Activated gamma-delta T cell treated with anti-CD3 and anti-CD28 coated beads, Interleukin-2, amount 50 U/mL, for 16 hours (primary cell): ENCODE measurements at regions not wholly inside any gene's neighbourhood (a gene's known extent, or its start where the extent isn't known, plus 50 kb on each side); places are given as distances from the start of the nearest gene placed in this dataset.

Source experiments
- DNase-seq: peaks from one replicate; pipeline ENCODE4 v3.0.0-alpha.2; 2020; ENCODE audit warnings: low read depth

DNA sequence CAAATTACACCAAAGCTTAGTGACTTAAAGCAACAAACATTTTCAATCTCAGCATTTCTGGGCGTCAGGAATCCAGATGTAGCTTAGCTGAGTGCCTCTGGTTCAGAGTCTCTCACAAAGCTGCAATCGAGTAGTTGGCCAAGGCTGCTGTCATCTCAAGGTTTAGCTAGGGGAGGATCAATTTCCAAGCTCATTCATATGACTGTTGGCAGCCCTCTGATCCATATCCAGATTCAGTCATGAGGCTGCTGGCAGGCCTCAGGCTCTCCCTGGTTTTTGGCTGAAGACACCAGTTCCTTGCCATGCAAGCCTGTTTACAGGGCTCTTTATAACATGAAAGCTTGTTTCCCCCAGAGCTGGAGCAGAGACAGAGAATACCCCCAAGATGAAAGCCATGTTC, 419.5 kb upstream of the TLE4 start:
- no peak for DNase-seq

DNA sequence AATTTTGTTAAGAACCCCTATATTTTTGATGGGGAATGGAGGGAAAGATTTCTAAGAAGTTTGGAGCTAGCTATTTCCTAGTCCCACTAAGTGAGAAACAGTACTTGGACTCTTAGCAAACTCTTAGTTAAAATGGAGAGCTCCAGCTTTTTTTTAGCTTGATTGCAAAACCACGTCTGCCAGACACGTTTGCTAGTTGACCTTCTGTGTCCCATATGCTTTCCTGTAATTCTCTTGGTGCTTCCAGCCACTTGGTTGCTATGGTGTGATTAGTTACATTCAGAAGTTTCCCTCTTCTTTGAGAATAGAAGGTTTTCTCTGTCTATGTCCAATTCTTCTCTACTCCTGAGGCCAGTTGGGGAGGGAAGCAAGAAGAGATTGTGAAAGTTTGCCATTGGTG, 417.0 kb upstream of the TLE4 start:
- DNase-seq = no peak

DNA sequence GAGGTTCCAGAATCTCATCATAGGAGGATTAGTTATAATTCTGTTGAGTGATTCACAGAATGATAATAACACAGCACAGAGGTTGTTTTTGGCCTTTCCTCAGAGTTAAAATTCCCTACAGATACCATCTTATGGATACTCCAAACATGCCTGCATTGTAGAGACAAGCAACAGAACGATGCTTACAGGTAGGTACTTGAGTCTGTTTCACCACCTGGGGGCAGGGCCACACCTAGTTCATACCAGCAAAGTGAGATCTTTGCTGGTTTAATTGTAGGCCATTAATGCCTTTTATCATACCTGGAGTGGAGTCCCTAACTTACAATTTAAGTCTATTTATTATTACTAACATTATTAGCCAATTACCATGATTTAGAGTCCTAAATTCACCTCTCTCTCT, 416.5 kb upstream of the TLE4 start:
- no peak for DNase-seq

DNA sequence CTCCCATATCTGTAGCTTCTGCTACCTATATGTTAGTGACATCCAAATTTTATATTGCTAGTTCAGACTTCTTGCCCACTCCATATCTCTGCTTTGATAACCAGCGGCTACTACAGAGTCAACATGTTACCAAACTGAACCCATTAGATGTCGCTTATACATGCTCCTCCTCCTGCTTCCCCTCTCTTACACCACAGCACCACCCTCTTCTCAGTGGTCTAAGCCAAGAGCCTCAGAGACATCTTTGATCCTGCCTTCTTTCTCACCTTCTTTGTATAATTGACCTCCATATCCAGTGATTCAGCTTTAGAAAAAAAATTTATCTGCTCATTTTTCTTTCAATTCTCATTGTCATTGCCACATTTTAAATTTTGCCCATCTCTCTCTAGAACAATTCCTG, 408.2 kb upstream of the TLE4 start:
- DNase-seq = no peak

DNA sequence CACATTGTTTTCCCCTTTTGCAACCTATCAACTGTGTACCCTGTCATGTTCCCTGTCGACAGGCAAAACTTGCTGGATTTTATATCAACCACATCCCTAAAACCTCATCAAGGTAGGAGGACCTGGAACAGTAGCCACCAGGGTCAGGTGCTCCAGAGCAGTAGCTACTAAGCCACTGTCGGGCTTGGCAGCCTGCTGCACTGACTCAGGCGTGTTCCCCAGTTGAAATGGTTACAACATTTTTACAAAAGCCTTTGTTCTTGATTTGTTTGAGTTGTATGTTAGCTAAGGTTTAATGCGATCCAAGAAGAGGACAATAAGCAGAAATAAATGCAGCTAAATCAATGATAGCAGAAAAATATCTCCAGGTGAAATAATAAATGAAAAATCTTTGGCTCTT, 407.4 kb upstream of the TLE4 start:
- no peak for DNase-seq

DNA sequence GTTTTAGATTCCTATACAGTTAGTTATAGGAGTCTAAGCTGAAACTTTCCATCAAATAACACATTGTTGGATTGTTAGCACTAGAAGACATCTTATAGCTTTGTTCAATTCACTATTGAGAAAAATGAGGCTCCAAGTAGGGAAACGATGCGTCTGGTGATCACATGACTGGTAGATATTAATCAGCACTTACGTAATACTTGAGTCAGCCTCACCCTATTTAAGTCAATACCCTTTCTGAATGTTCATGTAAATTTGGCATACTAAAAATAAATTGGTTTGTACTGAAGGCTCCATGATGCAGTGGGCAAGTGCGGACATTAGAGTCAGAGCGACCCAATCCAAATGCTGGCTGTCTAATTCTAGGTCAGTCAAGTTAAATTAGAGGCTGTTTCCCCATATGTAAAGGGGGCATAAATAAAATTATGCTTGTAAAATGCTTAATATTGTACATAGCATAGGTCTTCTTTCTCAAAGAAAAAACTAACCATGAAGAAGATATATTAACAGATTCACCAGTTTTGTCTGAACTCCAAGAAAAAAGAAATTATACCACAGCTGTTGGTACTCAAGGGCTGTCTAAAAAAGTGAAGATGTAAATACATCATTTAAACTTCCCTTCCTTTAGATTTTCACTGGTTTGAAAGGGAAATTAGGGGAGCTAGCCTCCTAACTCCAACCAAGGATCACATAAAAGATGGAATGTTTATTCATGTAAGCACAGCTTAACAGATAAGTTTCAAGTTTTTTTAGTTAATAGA, 406.6 kb upstream of the TLE4 start:
- DNase-seq = no peak

DNA sequence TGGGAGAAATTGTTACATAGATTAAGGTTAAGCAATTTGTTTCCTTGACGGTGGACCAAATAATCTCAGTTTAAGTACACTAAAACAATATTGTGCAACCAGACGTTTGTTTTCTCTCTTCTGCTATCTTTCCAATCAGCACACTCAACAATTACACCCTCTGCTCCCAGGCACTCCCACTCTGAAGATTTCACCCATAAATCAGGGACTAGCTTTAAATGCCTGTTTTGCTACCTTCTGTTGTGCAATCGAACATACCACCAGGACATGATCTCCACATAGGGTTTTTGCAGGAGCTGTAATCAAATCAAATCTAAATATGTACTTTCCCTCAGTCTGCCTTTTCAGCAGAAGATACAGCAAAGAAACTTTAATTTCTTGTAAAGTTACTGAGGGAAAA, 405.8 kb upstream of the TLE4 start:
- DNase-seq = no peak

DNA sequence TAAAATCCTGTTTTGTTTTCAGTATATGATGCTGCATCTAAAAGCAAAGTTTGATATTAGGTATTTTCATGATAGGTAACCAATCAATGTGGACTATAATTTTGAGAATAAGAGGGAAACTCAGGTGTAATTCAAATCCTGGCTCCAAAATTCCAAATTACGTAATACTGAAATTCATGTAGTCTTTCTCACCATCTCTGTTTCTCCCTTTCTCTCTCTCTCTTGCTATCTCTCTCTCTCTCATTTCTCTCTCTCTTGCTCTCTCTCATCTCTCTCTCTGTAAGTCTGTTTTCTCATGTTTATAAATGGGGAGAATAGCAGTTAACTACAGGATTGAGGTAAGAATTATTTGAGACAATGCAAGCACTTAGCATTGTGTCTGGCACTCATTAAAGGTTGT, 401.1 kb upstream of the TLE4 start:
- no peak for DNase-seq

DNA sequence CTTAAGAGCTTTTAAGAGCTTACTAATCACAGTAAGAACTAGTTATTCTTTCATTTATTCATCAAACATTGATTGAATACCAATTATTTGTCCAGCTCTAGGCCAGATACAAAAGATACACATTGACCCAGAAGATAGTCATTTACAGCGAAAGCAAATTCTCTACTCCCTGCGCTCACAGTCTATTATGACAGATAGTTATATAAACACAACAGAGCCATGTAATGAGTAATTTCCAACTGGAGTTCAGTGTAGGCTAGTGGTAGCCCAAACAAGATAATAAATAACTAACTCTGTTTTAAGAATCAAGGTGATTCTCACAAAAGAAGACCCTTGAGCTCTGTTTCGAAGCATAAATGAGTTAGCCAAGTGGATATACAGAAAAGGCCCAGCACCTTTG, 397.8 kb upstream of the TLE4 start:
- no peak for DNase-seq

DNA sequence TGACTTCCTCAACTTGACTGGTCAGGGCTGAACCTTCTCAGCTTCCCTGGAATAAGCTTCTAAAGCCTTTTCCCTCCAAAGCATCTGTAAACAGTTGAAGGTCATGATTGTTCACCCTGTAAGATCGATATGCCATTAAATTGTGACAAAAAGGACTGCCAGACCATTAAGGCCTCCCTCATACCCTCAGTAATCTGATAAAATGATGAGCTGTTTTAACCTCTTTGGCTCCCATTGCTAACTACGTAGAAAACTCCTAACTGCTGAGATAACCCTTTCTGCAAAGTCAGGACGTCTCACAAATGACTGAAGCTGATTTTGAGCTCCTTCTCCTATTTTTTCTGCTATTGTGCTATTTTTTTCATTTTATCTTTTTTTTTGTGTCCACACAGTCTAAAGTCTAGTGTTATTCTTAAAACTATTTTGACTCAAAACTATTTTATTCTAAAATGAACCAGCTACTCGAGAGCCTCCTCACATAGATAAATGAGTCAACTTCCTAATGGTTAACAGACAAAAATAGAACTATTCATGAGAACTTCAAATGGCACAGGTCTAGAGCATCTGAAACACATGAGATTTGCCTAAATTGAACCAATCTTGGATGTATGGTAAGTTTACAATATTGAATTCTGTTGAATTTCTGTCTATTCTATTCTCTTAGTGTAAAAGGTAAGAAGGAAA, 395.6 kb upstream of the TLE4 start:
- no peak for DNase-seq

DNA sequence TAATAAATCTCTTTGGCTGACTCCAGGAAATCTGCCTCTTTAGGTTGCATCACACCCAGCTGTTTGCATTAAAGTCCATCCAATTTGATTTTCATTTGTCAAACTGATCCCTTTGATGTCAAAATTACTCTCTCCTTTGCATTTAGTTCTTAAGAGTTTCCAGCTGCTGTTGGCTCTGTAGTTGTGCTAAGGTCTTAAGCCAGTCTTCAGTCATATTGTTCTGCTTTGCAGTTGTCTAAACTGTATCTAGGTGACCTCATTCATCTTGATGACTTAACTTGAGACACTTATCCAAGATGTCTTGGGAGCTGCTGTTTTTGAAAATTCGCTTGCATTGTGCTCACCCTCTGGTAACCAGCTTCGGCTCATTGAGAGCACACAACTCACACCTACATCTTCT, 386.9 kb upstream of the TLE4 start:
- no peak for DNase-seq

DNA sequence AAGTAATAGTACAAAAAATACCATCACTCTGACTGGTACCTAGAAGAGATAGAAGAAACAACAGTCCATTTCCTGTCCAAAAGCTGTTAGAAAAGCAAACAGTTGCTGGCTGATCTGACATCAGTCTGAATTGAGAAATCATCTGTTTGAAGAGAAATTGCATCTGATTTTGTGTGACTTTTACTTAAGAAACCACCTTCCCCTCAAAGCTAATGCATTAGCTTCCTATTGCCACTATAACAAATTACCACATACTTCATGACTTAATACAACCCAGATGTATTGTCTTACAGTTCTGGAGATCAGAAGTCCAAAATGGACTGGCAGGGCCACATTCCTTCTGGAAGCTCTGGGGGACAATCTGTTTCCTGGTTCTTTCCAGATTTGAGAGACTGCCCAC, 385.9 kb upstream of the TLE4 start:
- DNase-seq = no peak

DNA sequence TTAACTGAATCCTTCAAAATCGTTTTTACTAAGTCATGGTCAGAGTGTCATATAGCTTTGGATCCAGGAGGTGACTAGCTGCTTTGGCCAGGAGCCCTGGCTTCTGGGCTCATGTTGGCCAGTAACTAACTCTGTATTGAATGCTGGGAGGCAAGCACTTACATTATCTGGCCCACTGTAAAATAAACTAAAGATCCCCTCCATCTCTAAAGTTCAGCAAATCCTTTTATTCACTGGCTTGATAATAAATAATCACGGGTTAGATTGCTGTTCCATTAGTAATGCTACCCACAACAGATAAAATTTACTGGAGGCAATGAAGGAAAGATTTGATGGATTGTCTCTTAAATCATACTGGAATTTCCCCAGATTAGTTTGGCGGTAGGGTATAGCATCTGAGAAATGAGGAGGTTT, 382.2 kb upstream of the TLE4 start:
- DNase-seq = no peak

DNA sequence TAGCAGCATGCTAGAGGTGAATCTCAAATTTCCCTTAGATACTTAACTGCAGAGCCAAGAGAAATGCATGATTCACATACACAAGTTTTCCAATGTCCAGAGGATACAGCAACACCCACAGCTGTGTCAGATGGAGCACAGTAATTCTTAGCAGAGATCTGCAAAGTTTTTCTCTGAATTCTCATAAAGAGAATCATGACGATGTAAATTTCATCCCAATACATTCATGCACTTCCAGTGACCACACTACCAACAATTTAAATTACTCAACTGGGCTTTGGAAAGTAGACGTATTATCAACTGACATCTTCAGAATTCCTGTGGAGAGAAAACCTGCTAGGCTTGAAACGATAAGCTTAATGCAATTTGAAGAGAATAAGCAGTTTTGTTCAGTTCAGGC, 378.8 kb upstream of the TLE4 start:
- DNase-seq = no peak

DNA sequence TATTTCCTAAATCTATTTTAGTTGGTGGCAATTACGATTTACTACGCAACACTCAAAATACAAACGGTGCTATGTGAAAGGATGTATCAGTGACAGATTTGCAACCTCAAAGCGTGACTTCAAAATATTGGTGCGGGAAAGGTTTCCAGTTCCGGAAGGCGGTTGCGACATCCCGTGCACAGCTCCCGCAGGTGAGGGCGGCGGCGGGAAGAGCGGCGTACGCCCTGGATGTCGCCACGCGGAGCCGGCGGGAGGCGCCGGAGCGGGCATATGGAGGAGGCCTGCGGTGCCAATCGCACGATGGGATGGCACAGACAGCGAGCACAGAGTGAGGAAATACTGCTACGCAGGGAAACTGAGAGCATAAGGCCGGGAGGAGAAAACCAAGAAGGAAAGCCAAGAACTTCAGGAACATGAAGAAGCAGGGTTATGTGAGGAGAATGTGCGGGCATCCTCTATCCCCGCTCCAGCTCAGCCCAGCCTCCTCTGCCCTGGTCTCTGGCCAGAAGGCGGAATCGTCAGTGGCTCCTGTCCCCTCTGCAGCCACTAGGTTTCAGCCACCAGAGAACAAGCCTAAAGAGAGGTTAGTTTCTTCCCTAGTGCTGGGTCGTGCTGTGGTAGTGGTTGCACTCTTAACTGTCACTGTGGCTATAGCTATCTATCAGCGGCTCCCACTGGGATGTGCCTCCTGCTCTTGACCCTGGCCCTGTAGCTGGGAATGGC, 378.1 kb upstream of the TLE4 start:
- no peak for DNase-seq

DNA sequence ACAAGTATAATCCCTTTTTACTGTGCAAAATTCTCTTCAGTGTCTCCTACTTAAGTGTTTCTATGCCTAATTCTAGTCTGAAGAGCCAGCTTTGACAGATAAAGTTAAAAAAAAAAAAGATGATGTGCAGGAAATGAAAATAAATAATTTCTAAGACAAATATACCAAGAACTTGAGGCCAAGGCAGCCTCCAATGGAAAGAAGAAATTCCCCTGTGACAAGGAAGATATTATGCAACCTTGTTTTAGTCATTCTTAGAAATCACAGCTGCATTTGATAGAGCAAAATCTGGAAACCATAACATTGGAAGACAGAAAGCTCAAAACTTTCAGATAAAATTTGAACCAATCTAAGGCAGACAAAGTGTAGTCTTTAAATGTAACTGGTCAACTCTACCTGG, 375.9 kb upstream of the TLE4 start:
- DNase-seq = no peak

DNA sequence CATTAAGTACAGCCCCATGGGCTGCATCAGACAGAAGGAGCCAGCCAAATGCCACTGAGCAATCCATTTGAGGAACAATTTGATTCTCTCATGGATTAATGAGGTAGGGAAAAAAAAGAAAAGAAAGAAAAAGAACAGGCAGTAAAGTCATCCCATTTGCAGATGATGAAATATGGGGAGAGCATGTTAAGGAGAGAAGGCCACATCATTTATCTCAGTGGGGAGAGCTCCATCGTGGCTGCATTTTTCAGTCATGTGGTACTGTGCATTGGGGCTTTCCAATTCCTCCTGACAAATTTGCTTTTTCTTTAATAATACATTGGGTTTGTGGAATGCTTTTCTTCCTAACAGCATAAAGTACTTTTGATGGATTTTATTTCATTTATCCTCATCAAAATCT, 375.2 kb upstream of the TLE4 start:
- no peak for DNase-seq

DNA sequence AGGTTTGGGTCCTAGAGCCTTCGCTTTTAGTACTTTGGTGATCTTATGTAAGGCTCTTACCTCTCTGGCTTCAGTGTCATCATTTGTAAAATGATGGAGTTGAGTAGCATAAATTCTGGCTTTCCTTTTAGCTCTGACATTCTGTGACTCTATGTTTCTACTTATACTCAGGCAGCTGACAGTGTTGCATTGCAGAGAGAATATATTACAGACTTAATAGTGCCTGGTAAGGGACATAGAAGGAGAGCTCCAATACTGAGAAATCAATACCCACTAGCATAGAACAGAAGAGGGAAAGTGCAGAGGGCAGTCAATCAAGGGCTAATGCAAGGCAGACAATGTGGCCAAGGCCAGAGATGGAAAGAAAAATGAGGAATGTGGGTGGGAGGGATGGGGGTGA, 371.4 kb upstream of the TLE4 start:
- DNase-seq = no peak

DNA sequence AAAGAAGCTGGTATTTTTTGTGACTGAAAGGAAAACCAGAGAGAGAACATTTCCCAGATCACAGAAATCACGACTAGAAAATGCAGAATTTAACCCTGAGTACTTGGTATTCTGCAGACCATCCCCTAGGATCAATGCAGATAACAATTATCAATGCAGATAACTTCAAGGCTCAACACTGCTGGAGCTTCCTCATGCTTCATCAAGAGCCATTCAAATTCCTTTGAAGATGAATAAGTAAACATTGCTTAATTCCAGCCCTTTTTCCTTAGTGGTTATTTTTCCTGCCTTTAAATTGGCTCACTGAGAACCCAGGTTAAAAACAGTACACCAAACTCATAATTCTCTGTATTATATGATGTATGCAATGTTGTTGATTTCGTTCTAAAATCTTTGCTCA, 370.1 kb upstream of the TLE4 start:
- DNase-seq = no peak

DNA sequence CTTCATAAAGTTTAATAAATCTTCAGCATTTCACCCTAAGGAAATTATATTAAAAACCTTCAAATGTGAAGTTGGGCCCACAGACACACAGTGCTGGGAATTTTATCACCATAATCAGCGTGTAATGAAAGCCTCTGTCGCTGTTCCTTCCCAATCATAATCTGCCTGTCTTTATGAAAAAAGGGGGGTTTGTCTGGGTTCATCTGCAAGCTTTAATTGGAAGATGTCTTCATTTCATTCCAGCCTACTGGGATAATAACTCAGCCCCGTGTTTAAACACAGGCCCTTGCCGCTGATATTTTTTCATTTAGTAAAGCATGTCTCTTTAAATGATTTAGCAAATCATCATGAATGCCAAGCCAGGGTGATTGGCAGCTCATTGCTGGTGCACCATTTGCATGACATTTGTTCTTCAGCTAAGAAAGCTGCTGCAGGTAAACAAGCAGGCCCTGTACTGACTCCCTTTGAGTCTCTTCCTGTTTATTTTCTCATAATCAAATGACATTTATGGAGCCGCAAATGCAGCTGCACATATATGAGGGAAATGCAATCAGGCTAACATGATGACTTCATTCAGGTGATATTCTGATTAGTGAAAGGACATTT, 362.9 kb upstream of the TLE4 start:
- DNase-seq = no peak

DNA sequence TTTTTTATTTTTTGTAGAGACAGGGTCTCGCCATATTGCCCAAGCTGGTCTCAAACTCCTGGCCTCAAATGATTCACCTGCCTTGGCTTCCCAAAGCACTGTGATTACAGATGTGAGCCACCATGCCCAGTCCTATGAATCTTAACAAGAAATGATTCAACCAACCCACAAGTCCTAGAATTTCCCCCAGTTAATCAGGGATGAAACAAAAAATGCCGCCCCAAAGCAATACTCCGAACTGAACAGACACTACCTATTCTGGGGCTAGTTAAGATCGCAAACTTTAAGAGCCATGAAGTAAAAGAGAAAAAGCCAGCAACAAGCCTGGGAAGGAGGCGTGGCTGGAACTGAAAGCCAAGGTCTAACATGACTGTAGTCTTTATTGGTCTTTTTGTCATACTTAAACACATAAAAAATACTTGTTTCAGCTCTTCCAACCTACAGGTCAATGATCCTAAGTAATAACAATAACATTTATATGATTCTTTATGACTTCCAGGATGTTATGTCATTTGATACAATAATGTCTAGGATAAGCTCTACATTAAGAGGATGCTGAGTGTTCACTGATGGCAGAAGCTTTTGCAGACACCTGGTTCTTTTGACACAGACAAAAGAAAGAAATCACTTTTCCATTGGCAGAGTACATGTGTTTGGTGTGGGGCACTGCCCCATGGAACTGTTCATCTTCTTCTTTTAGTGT, 361.1 kb upstream of the TLE4 start:
- DNase-seq = no peak

DNA sequence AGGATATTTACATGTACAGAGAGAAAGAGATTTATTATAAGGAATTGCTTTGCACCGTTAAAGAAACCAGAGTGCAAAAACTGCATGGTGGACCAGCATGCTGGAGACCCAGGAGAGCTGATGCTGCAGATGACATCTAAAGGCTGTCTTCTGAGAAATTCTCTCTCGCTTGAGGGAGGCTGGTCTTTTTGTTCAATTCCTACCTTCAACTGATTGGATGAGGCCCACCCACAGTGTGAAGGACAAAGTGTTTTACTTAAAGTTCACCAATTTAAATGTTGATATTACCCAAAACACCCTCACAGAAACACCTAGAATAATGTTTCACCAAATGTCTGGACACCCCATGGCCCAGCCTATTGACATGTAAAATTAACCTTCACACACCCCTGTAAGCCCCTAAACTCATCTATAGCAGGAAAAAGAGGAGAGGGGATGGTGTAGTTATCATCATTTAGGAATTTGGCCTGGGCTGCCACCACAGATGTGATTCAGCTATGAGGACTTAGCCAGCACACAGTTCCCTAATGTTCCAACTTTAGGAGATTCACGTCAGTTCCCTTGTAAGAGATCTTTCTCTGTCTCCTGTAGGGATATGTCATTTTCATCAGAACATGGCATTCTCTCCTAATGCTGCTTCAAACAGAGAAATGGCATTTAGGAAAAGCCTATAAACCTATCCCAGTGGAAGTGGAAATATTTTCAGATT, 358.2 kb upstream of the TLE4 start:
- DNase-seq = no peak
